Superior temporal gyrus (tissue), 1 donor: ENCODE measurements at regions not wholly inside any gene's neighbourhood (a gene's known extent, or its start where the extent isn't known, plus 50 kb on each side); places are given as distances from the start of the nearest gene placed in this dataset.
"Not testable (repeated sequence)": the region's sequence is repeated elsewhere in the genome, so short reads cannot be mapped to it uniquely, and the experiment has no call there.

Experiments used
- DNase-seq: peaks from one replicate; pipeline ENCODE4 v3.0.0-alpha.2; 2016; ENCODE audit errors: extremely low spot score

DNA sequence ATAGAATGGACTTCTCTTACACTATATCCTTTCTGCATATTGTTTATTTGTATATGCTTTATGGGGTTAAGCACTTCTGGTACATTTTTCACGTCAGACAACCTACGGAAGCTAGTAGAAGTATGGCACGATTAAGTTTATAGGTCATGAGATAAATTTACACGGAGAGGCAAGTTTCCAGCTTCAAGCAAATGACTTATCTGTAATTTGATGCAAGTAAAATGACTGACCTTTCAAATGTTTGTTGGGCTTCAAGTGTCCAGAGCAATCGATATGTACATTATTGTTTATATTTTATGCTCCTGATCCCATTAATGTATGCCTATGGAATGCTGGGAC lies 97.5 kb upstream of the EFEMP1 start:
- DNase-seq = no peak

GRCh38 chr2:56021579-56021978 lies 98.0 kb upstream of the EFEMP1 start:
- no peak for DNase-seq

- no peak for DNase-seq
These were observed 102.0 kb upstream of the EFEMP1 start for GRCh38 chr2:56025469-56026193.

GRCh38 chr2:56026828-56027227 lies 103.2 kb upstream of the EFEMP1 start:
- DNase-seq = no peak

DNA sequence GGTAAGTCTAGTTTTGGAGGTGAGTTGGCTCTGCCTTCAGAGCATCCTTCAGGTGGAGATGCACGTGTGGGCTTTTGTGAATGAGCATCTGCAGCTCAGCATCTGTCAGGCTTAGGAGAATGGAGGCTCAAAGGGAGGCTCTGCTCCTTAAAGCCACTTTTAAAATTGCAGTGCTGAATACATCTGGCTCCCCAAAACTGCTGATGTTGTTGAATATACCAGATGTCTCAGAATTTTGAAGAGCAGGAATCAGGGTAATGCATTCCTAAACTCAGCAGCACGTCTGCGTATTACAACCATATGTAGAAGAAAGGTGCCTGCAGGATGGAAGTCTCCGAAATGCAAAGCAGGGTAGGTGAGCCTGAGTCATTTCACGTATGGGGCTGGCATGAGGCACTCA lies 106.5 kb upstream of the EFEMP1 start:
- DNase-seq = no peak

GRCh38 chr2:56030901-56031300 lies 107.3 kb upstream of the EFEMP1 start:
- DNase-seq = no peak

GRCh38 chr2:56034258-56034657 lies 110.7 kb upstream of the EFEMP1 start:
- DNase-seq = no peak

GRCh38 chr2:56040189-56040588 lies 116.6 kb upstream of the EFEMP1 start:
- no peak for DNase-seq

GRCh38 chr2:56040834-56041233 lies 117.3 kb upstream of the EFEMP1 start:
- DNase-seq = no peak

DNA sequence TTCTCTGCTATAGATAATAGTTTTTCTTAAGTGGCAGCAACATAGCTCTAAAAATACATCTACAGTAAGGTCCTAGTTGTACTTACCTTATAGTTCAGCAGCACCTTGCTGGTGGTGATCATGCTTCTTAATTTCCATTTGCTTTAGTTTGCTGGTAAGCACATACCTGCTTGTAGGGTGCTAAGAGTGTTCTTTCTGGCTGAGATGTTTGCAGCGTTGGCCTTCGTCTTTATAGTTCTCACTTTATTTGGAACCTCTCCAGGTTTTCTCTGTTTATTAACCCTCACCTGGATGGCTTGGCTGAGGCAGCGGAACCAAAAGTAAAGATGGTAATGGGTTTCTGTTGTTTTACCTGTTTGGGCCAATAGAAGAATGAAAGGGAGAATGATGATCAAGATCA lies 123.6 kb upstream of the EFEMP1 start:
- no peak for DNase-seq

DNA sequence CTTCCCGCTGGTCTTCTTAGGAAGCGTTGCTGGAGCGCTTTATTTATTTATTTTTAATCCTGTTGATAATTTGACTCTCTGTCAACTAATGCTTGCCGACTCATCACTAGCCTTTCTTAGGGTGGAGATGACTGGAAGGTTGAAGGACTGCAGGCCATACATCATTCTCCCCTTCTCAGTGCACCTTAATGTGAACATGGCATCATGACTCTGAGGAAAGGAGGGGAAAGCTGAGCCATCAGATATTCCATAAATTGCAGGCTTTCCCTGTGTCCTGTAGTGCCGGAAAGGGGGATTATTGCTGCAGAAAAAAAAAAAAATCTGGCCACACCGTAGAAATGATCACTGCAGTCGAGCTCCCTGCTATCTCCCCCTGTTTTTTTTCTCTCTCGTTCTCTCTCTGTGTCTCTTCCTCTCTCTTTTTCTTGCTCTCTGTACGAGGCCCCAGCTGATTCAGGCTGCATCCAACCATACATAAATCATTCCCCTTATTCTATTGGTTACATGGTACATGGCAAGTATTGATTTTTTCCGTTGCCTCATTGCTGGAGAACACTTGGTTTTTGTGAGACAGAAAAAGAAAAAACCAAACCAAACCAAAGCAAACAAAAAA lies 125.8 kb upstream of the EFEMP1 start:
- no peak for DNase-seq

DNA sequence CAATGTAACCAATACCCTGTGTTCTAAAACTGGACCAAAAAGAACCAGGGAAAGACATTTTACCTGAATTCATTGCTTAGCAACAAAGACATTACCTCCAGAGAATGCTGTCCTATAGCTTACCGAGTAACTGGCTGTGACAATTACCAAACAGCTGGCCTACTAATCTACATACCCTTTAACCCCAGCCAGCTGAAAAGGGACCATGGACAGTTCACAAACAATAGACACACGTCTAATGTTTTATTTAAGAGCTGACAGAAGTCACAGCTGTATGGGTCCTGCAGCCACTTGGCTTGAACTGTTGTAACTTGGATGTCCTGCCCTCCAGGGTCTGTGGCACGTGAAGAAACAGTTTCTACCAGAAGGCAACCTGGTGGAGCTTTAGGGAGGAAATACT lies 130.1 kb upstream of the EFEMP1 start:
- no peak for DNase-seq

DNA sequence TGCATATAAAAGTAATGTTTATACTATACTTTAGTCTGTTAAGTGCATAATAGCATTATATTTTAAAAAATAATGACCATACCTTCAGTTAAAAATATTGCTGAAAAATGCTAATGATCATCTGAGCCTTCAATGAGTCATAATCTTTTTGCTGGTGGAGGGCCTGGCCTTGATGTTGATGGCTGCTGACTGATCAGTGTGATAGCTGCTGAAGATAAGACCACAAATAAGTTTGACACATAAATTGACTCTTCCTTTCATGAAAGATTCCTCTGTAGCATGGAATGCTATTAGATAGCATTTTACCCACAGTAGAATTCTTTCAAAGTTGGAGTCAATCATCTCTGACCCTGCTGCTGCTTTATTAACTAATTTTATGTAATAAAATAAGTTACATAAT lies 128.4 kb upstream of the CCDC85A start:
- DNase-seq = no peak

GRCh38 chr2:56061327-56061726 lies 122.5 kb upstream of the CCDC85A start:
- not testable (repeated sequence) for DNase-seq

GRCh38 chr2:56068746-56069145 lies 115.0 kb upstream of the CCDC85A start:
- no peak for DNase-seq

DNA sequence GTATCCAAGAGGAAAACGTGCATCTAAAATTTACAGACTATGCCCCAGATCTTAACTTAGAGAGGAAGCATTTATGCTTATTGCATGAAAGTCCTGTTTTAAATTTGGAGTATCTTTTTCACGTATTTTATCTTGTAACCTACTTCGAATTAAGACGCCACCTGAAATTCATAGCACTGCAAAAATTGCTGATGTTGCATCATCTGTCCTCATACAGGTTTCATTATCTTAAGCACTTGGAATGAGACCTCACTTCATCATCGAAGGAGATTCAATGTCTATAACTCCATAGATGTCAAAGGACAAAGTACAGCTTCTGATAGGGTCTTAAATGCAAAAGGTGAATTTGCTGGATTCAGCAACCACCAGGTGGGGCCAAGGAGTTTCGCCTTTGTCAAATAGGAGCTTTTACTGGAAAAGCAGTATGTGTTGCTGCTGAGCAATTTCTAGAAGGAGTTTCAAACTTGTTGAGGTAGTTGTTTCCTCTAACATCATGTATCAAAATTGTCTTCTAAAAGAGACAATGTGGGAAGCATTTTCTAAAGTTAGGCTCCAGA lies 106.4 kb upstream of the CCDC85A start:
- no peak for DNase-seq

GRCh38 chr2:56082665-56083064 lies 101.1 kb upstream of the CCDC85A start:
- no peak for DNase-seq

- DNase-seq = peak; percentile 60
These were observed 99.5 kb upstream of the CCDC85A start for GRCh38 chr2:56084111-56084901.

DNA sequence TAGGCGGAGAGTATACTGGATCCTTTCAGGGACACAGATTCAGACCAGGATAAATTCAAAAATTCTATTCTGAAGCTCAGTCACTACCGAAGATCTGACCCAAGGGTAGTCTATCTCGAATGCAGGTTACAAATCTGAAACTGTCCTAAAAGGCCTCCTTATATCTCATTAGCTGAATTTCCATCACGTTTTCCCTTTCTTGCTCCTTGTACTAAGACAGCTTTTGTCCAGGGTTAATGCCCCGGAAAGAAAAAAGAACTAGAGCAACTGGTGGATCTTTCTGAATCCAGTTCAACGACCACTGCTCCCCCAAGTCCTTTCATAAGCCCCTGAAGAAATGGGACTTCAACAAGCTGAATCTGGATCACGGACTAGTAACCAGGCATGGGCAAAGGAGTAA lies 97.5 kb upstream of the CCDC85A start:
- DNase-seq = no peak

DNA sequence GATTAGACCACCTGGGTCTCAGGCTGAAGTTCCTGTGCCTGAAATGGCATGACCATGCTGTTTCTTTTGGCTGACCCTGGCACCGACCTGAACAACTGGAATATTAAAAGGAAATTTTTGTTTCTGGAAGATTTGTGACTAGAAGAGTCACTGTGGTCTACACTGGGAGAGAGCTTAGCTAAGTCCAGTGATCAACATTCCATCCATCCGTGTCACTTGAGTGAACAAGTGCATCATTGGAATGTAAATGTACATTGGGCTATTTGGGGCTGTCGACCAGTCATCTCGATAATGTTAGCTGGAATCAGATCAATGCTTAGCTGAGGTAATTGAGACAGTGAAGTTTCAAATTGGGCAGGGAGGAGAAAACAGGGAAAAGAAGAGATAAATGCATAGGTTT lies 95.4 kb upstream of the CCDC85A start:
- DNase-seq = peak; percentile 3

GRCh38 chr2:56089931-56090330 lies 93.9 kb upstream of the CCDC85A start:
- DNase-seq = no peak

DNA sequence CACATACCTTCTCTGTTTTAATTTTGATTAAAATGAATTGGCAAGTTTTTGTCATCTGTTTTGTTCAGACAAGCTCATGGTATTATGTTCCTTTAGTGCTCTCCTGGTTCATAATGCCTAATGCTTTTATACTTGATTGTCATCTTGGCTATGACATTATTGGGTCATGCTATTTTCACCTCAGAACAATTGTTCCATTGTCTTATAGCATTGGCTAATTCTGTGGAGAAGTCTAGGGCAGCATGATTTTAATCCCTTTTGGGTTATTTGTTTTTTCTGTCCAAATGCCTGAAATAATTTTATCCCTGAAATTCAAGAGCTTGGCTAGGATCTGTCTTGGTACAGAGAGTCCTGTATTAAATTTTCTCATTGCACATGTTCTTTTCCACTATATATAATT lies 83.8 kb upstream of the CCDC85A start:
- peak; percentile 51 for DNase-seq
